ENCODE measurements at regions not wholly inside any gene's neighbourhood (a gene's known extent, or its start where the extent isn't known, plus 50 kb on each side); places are given as distances from the start of the nearest gene placed in this dataset.

DNA sequence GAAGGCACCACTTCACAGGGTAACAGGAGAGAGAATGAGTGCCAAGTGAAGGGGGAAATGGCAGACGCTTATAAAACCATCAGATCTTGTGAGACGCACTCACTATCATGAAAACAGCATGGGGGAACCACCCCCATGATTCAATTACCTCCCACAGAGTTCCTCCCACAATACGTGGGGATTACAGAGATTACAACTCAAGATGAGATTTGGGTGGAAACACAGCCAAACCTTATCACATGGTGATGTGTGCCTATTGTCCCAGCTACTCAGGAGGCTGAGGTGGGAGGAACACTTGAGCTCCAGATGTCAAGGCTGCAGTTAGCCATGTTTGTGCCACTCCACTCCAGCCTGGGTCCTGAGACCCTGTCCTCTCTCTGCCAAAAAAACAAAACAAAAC lies 56.0 kb upstream of the DSCAM start:
- H3K4me3 ChIP-seq (ENCODE audit: low read length): no peak overlapping the region
- H4K20me1 ChIP-seq (ENCODE audit: insufficient read depth): no peaks in the 10 kb centered on the region
- no peaks in the 10 kb centered on the region for H3K9me3 ChIP-seq (ENCODE audit: low read length)
- TF ChIP-seq MXI1 (conservative IDR thresholded peaks at IDR 0.05; ENCODE audit: poor library complexity, severe bottlenecking) (no peak), TAF1 (IDR thresholded peaks at IDR 0.05; ENCODE audit: low read depth) (no peak), POLR2AphosphoS5 (IDR thresholded peaks at IDR 0.05) (no peak), RAD21 (conservative IDR thresholded peaks at IDR 0.05) (no peak), EP300 (conservative IDR thresholded peaks at IDR 0.05; ENCODE audit: poor library complexity, severe bottlenecking) (no peak), EZH2 (IDR thresholded peaks at IDR 0.05; ENCODE audit: borderline replicate concordance, insufficient read depth, low read length, poor library complexity, severe bottlenecking) (no peak)
- no peaks in the 10 kb centered on the region for H3K36me3 ChIP-seq (ENCODE audit: insufficient read depth, low read length)
- no peaks in the 10 kb centered on the region for H3K9me2 ChIP-seq (ENCODE audit: insufficient read depth, low read length)
- H2AFZ ChIP-seq (ENCODE audit: low read depth, low read length): no peak overlapping the region
- no peak overlapping the region for H3K27ac ChIP-seq (ENCODE audit: low read length)
- no peaks in the 10 kb centered on the region for H3F3A ChIP-seq (ENCODE audit: insufficient read depth, low read length, poor library complexity, severe bottlenecking)
- no peaks in the 10 kb centered on the region for H3K79me2 ChIP-seq (replicated peaks; ENCODE audit: insufficient read depth, low read length)
- H3K9ac ChIP-seq (ENCODE audit: low read length): no peak overlapping the region
- no peaks in the 10 kb centered on the region for H3K27me3 ChIP-seq (ENCODE audit: insufficient read depth, low read depth, low read length)
- no peak overlapping the region for H3K4me2 ChIP-seq (ENCODE audit: low read length)

DNA sequence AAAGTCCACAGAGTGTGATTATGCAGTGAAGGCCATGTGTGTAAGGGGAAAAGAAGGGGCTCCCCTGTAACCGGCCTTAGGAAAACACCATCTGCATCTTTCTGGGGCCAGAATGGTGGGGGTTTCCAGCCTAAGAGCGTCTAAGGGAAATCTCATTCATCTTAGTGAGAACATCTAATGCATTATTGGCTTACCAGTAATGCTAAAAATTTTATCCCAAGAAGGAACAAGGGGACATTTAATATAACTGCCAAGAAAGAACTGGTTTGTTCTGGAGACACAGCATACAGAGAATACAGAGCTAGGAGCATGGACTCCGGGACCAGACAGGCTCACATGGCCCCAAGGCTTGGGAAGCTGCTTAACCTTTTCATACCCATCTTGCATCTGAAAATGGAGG lies 58.3 kb upstream of the DSCAM start:
- Histone ChIP-seq H3K9me2 (ENCODE audit: insufficient read depth, low read length) (no peaks in the 10 kb centered on the region), H3K4me3 (ENCODE audit: low read length) (no peak overlapping the region), H2AFZ (ENCODE audit: low read depth, low read length) (no peak overlapping the region), H3K4me2 (ENCODE audit: low read length) (no peak overlapping the region), H3K27ac (ENCODE audit: low read length) (no peak overlapping the region), H3K36me3 (ENCODE audit: insufficient read depth, low read length) (no peaks in the 10 kb centered on the region), H3K79me2 (replicated peaks; ENCODE audit: insufficient read depth, low read length) (no peaks in the 10 kb centered on the region), H3F3A (ENCODE audit: insufficient read depth, low read length, poor library complexity, severe bottlenecking) (no peaks in the 10 kb centered on the region), H4K20me1 (ENCODE audit: insufficient read depth) (no peaks in the 10 kb centered on the region), H3K9ac (ENCODE audit: low read length) (no peak overlapping the region), H3K9me3 (ENCODE audit: low read length) (no peaks in the 10 kb centered on the region), H3K27me3 (ENCODE audit: insufficient read depth, low read depth, low read length) (no peaks in the 10 kb centered on the region)
- no peak for TF ChIP-seq MXI1 (conservative IDR thresholded peaks at IDR 0.05; ENCODE audit: poor library complexity, severe bottlenecking)
- no peak for TF ChIP-seq TAF1 (IDR thresholded peaks at IDR 0.05; ENCODE audit: low read depth)
- TF ChIP-seq EP300 (conservative IDR thresholded peaks at IDR 0.05; ENCODE audit: poor library complexity, severe bottlenecking): no peak
- TF ChIP-seq SMC3 (conservative IDR thresholded peaks at IDR 0.05; ENCODE audit: poor library complexity): no peak
- TF ChIP-seq CTCF (IDR thresholded peaks at IDR 0.05; ENCODE audit: poor library complexity, severe bottlenecking): no peak
- no peak for TF ChIP-seq POLR2AphosphoS5 (IDR thresholded peaks at IDR 0.05)
- TF ChIP-seq REST (IDR thresholded peaks at IDR 0.05; ENCODE audit: borderline replicate concordance): no peak
- TF ChIP-seq EZH2 (IDR thresholded peaks at IDR 0.05; ENCODE audit: borderline replicate concordance, insufficient read depth, low read length, poor library complexity, severe bottlenecking): no peak
- TF ChIP-seq RAD21 (conservative IDR thresholded peaks at IDR 0.05): no peak
